Heart left ventricle (tissue), 16 donors: ENCODE measurements at regions not wholly inside any gene's neighbourhood (a gene's known extent, or its start where the extent isn't known, plus 50 kb on each side); places are given as distances from the start of the nearest gene placed in this dataset.

Experiments used
- ATAC-seq, 4 donors: fragments of 200-7000 bp; cut with Tn5 transposase; one replicate each; pipeline ENCODE4 v1.9.1; 2020 to 2022; ENCODE audit warnings: moderate library complexity in 4 of 4, mild to moderate bottlenecking in 3 of 4, moderate number of reproducible peaks in 1 of 4
- DNase-seq, 5 donors: peaks; one replicate each; pipeline ENCODE4 v3.0.0-alpha.2; 2020
- H3K27ac ChIP-seq, 12 donors: fragments of 200-600 bp; sonication (generic) in 4 of 12; one replicate each; pipeline versions ENCODE4 v1.5.0 to v1.8.0; 2016 to 2022; ENCODE audit warnings: mild to moderate bottlenecking in 2 of 12
- H3K27me3 ChIP-seq, 9 donors: fragments of 200-600 bp; sonication (generic) in 2 of 9; one replicate each; pipeline versions ENCODE4 v1.5.1 to v1.8.0; 2016 to 2022; ENCODE audit warnings: mild to moderate bottlenecking in 3 of 9
- H3K36me3 ChIP-seq, 9 donors: fragments of 200-600 bp; sonication (generic) in 2 of 9; one replicate each; pipeline versions ENCODE4 v1.5.0 to v1.8.0; 2018 to 2022; ENCODE audit warnings: mild to moderate bottlenecking in 2 of 9
- H3K4me1 ChIP-seq, 12 donors: fragments of 200-600 bp; sonication (generic) in 4 of 12; one replicate each; pipeline versions ENCODE4 v1.5.0 to v1.8.0; 2016 to 2022; ENCODE audit warnings: mild to moderate bottlenecking in 3 of 12
- H3K4me3 ChIP-seq, 12 donors: fragments of 200-600 bp; sonication (generic) in 4 of 12; one replicate each; pipeline versions ENCODE4 v1.5.0 to v1.8.0; 2017 to 2022; ENCODE audit warnings: mild to moderate bottlenecking in 9 of 12, moderate library complexity in 4 of 12
- H3K9me3 ChIP-seq, 12 donors: fragments of 200-600 bp; sonication (generic) in 4 of 12; one replicate each; pipeline versions ENCODE4 v1.5.0 to v1.8.0; 2016 to 2022; ENCODE audit warnings: mild to moderate bottlenecking in 1 of 12
- CTCF ChIP-seq, 12 donors: fragments of 200-600 bp; sonication (generic) in 4 of 12; IDR thresholded peaks; one replicate each; pipeline versions ENCODE4 v1.5.0 to v1.8.0; 2018 to 2022; ENCODE audit warnings: antibody characterized with exemption in 12 of 12, mild to moderate bottlenecking in 5 of 12
- POLR2A ChIP-seq, 2 donors: fragments of 450-650 bp; IDR thresholded peaks; one replicate each; pipeline ENCODE4 v1.6.1; 2017; ENCODE audit warnings: antibody characterized with exemption in 2 of 2, mild to moderate bottlenecking in 2 of 2, moderate library complexity in 2 of 2
- WGBS, 4 donors: extraction: QIAGEN DNeasy Blood & Tissue Kit in 2 of 4; methylation state at CpG; one replicate each; pipeline versions ENCODE4 v1.1.5 to v1.1.7; 2013 to 2018; 5-methylcytosine and 5-hydroxymethylcytosine counted together
- intact Hi-C, 10 donors: fragments of 100-400 bp; cut with DNase I; formaldehyde crosslinking; loops; one replicate each; pipeline versions ENCODE4 v1.11.1 to v1.14.2; 2022
- donor health status: ischemic (EF 13 %, LVEDD 7.1; RV severe dilation, severe dysfunction).
- donor health status: healthy with polysubstance abuse.
- donor health status: DM: no; HTN: yes; CAD: no.
- donor health status: DM: no; HTN: no; CAD: no.
- donor health status: ischemic (EF 25% LVEDD 6.9; RV normal size, moderate dysfunction).
- donor health status: ischemic (EF 25% LVEDD 5.7; RV mildly dilated, moderate dysfunction).
- donor health status: healthy.
- donor health status: DM: yes; HTN: yes; CAD: no.
- donor health status: ischemic (EF 35%, LVEDD 5.7; RV mildly dilated, moderate dysfunction).
- donor health status: nonischemic (EF 11% LVEDD 7.7; RV severe dilation, severe dysfunction).
- donor health status: DM: yes; HTN: yes; CAD: no.
- donor health status: PGD.
- donor health status: ischemic (EF 29% LVEDD 5.4; RV normal size, mild dysfunction).
- donor health status: nonischemic (EF 23%, LVEDD 6.1; RV moderate dilation, normal function).

GRCh38 chr4:111793433-111794091 is 351.7 kb upstream of the FAM241A start:
- TF ChIP-seq POLR2A (IDR thresholded peaks at IDR 0.05): no peak
- no peak for TF ChIP-seq CTCF (IDR thresholded peaks at IDR 0.05)
- H3K4me3 ChIP-seq: no peak overlapping the region
- H3K27ac ChIP-seq: no peak overlapping the region
- 49 to 64% (median 57%) methylated on average over 2 of the region's 2 CpGs for WGBS, 4 donors
- intact Hi-C loops: no loop called here
- no peaks in the 10 kb centered on the region for H3K9me3 ChIP-seq
- DNase-seq (no peak), ATAC-seq (no peak)
- no peaks in the 10 kb centered on the region for H3K4me1 ChIP-seq
- H3K36me3 ChIP-seq: no peaks in the 10 kb centered on the region
- peaks cover 0 to 4% (median 0%) of the 10 kb centered on the region in 9 donors for H3K27me3 ChIP-seq

GRCh38 chr4:111797455-111798163 is 347.6 kb upstream of the FAM241A start:
- DNase-seq (no peak), ATAC-seq (no peak)
- Histone ChIP-seq H3K4me3 (no peak overlapping the region), H3K4me1 (no peaks in the 10 kb centered on the region), H3K36me3 (no peaks in the 10 kb centered on the region), H3K27me3 (no peaks in the 10 kb centered on the region), H3K9me3 (no peaks in the 10 kb centered on the region), H3K27ac (no peak overlapping the region)
- no peak for TF ChIP-seq POLR2A (IDR thresholded peaks at IDR 0.05)
- no peak for TF ChIP-seq CTCF (IDR thresholded peaks at IDR 0.05)
- WGBS, 4 donors: 46 to 57% (median 49%) methylated on average over 5 of the region's 5 CpGs
- intact Hi-C loops: no loop called here

GRCh38 chr4:111798840-111799239 is 346.4 kb upstream of the FAM241A start:
- H3K27ac ChIP-seq: no peak overlapping the region
- no peaks in the 10 kb centered on the region for H3K9me3 ChIP-seq
- TF ChIP-seq POLR2A (IDR thresholded peaks at IDR 0.05) (no peak), CTCF (IDR thresholded peaks at IDR 0.05) (no peak)
- no peaks in the 10 kb centered on the region for H3K27me3 ChIP-seq
- intact Hi-C loops: no loop called here
- H3K36me3 ChIP-seq: no peaks in the 10 kb centered on the region
- no peak for DNase-seq
- no peak for ATAC-seq
- WGBS, 4 donors: 44 to 59% (median 45%) methylated on average over 2 of the region's 2 CpGs
- H3K4me1 ChIP-seq: no peaks in the 10 kb centered on the region
- no peak overlapping the region for H3K4me3 ChIP-seq

- DNase-seq (no peak), ATAC-seq (no peak)
- no peaks in the 10 kb centered on the region for H3K36me3 ChIP-seq
- no peaks in the 10 kb centered on the region for H3K4me1 ChIP-seq
- H3K27ac ChIP-seq: no peak overlapping the region
- TF ChIP-seq CTCF (IDR thresholded peaks at IDR 0.05) (no peak), POLR2A (IDR thresholded peaks at IDR 0.05) (no peak)
- intact Hi-C loops: no loop called here
- H3K9me3 ChIP-seq: no peaks in the 10 kb centered on the region
- H3K27me3 ChIP-seq: no peaks in the 10 kb centered on the region
- WGBS, 4 donors: 68 to 91% (median 87%) methylated on average over 2 of the region's 2 CpGs
- H3K4me3 ChIP-seq: no peak overlapping the region
These were observed 344.7 kb upstream of the FAM241A start for GRCh38 chr4:111800551-111800950.
